IMR-90 (cell line): ENCODE measurements at regions not wholly inside any gene's neighbourhood (a gene's known extent, or its start where the extent isn't known, plus 50 kb on each side); places are given as distances from the start of the nearest gene placed in this dataset.

Experiments used
- ATAC-seq: fragments of 200-7000 bp; cut with Tn5 transposase; 2 replicates; pipeline ENCODE4 v1.9.1; 2020; ENCODE audit warnings: low read depth, mild to moderate bottlenecking, moderate library complexity
- BruUV-seq: library from RNA; stranded (reverse); fragments of 400-500 nt; replicated peaks from 2 replicates; lab custom pipeline; 2021; lab: Mats Ljungman, UMichigan
- CTCF ChIA-PET: fragments of 300-600 bp; formaldehyde crosslinking; extraction: SDS; loops from one replicate; lab custom pipeline; 2021; ENCODE audit warnings: antibody characterized with exemption; lab: Yijun Ruan, JAX
- POLR2A ChIA-PET: fragments of 300-600 bp; sonication (Branson Sonifier 250); formaldehyde crosslinking; loops from one replicate; lab custom pipeline; 2022; ENCODE audit warnings: antibody characterized with exemption; ENCODE audit not compliant: unreplicated experiment; lab: Charles Lee
- DNase-seq: peaks from one replicate; pipeline ENCODE4 v3.0.0; 2013
- H2AFZ ChIP-seq: replicated peaks from 2 replicates; pipeline ENCODE3; 2013; ENCODE audit warnings: low read length, mild to moderate bottlenecking; ENCODE audit not compliant: poor library complexity
- H2AK5ac ChIP-seq: 2 replicates; pipeline ENCODE4 v1.6.1; 2013; ENCODE audit warnings: low read depth, low read length, inconsistent platforms
- H2AK9ac ChIP-seq: replicated peaks from 2 replicates; pipeline ENCODE3; 2013; ENCODE audit warnings: mild to moderate bottlenecking, low read depth, low read length, moderate library complexity; ENCODE audit not compliant: poor library complexity
- H2BK120ac ChIP-seq: 2 replicates; pipeline ENCODE4 v1.6.1; 2013; ENCODE audit warnings: low read depth, low read length, inconsistent platforms
- H2BK15ac ChIP-seq: 3 replicates; pipeline ENCODE4 v1.6.1; 2013; ENCODE audit warnings: low read depth, low read length, inconsistent platforms
- H2BK20ac ChIP-seq: 2 replicates; pipeline ENCODE4 v1.6.1; 2013; ENCODE audit warnings: low read depth, mild to moderate bottlenecking, inconsistent platforms, low read length, moderate library complexity
- H2BK5ac ChIP-seq: 2 replicates; pipeline ENCODE4 v1.6.1; 2013; ENCODE audit warnings: mild to moderate bottlenecking, low read depth, low read length, inconsistent platforms; ENCODE audit not compliant: poor library complexity, severe bottlenecking
- H3K14ac ChIP-seq: replicated peaks from 2 replicates; pipeline ENCODE4 v1.6.1; 2013; ENCODE audit warnings: low read depth, low read length, inconsistent platforms
- H3K18ac ChIP-seq: 2 replicates; pipeline ENCODE4 v1.6.1; 2013; ENCODE audit warnings: low read depth, low read length, control low read depth
- H3K23ac ChIP-seq: 2 replicates; pipeline ENCODE4 v1.6.1; 2013; ENCODE audit warnings: low read depth, low read length, inconsistent platforms
- H3K27ac ChIP-seq: 2 replicates; pipeline ENCODE4 v1.5.1; 2013; ENCODE audit warnings: mild to moderate bottlenecking, control low read depth, low read length; ENCODE audit not compliant: insufficient read depth
- H3K27me3 ChIP-seq: 2 replicates; pipeline ENCODE4 v1.6.1; 2013; ENCODE audit warnings: low read length; ENCODE audit not compliant: control insufficient read depth, insufficient read depth
- H3K36me3 ChIP-seq: 2 replicates; pipeline ENCODE4 v1.6.1; 2013; ENCODE audit warnings: low read length, mixed read lengths; ENCODE audit not compliant: control insufficient read depth, insufficient read depth
- H3K4ac ChIP-seq: 2 replicates; pipeline ENCODE4 v1.6.1; 2013; ENCODE audit warnings: low read depth, low read length, inconsistent platforms
- H3K4me1 ChIP-seq: 2 replicates; pipeline ENCODE4 v1.6.1; 2013; ENCODE audit warnings: low read length, mixed read lengths; ENCODE audit not compliant: control insufficient read depth, insufficient read depth
- H3K4me2 ChIP-seq: 2 replicates; pipeline ENCODE4 v1.6.1; 2013; ENCODE audit warnings: low read depth, mild to moderate bottlenecking, control low read depth, low read length, moderate library complexity
- H3K4me3 ChIP-seq: 2 replicates; pipeline ENCODE4 v1.5.1; 2013; ENCODE audit warnings: low read depth, mild to moderate bottlenecking, control low read depth, low read length, moderate library complexity; ENCODE audit not compliant: insufficient read depth
- H3K56ac ChIP-seq: 2 replicates; pipeline ENCODE4 v1.6.1; 2013; ENCODE audit warnings: low read length, inconsistent platforms; ENCODE audit not compliant: insufficient read depth; ENCODE audit errors: extremely low read depth
- H3K79me1 ChIP-seq, 2 experiments: 2 replicates each; pipeline ENCODE4 v1.6.1; 2013; ENCODE audit warnings: low read length in 2 of 2, inconsistent platforms in 1 of 2, low read depth in 1 of 2
- H3K9ac ChIP-seq: 2 replicates; pipeline ENCODE4 v1.6.1; 2013; ENCODE audit warnings: low read depth, low read length, control low read depth
- H3K9me1 ChIP-seq: 2 replicates; pipeline ENCODE4 v1.6.1; 2013; ENCODE audit warnings: low read length, inconsistent platforms; ENCODE audit not compliant: insufficient read depth
- H3K9me3 ChIP-seq: 2 replicates; pipeline ENCODE4 v1.6.1; 2013; ENCODE audit warnings: low read length; ENCODE audit not compliant: control insufficient read depth, insufficient read depth
- H4K20me1 ChIP-seq: 2 replicates; pipeline ENCODE4 v1.6.1; 2013; ENCODE audit warnings: low read length, inconsistent platforms; ENCODE audit not compliant: insufficient read depth
- H4K5ac ChIP-seq: 2 replicates; pipeline ENCODE4 v1.6.1; 2013; ENCODE audit warnings: mild to moderate bottlenecking, low read depth, low read length, control low read depth
- H4K8ac ChIP-seq, 2 experiments: 2 replicates each; pipeline ENCODE4 v1.6.1; 2013; ENCODE audit warnings: low read depth in 2 of 2, low read length in 2 of 2, control low read depth in 1 of 2, inconsistent platforms in 1 of 2
- H4K91ac ChIP-seq: 2 replicates; pipeline ENCODE4 v1.6.1; 2013; ENCODE audit warnings: low read depth, low read length, inconsistent platforms; ENCODE audit not compliant: insufficient read depth
- BHLHE40 ChIP-seq: fragments of 150-350 bp; IDR thresholded peaks from 2 replicates; pipeline ENCODE4 v1.6.1; 2016; ENCODE audit warnings: mild to moderate bottlenecking, low read depth, low read length
- CEBPB ChIP-seq: IDR thresholded peaks from 2 replicates; pipeline ENCODE4 v1.6.1; 2012; ENCODE audit warnings: low read depth, low read length, improper control_type of control experiment
- CHD1 ChIP-seq: IDR thresholded peaks from 2 replicates; pipeline ENCODE4 v1.6.1; 2012; ENCODE audit warnings: low read depth, low read length, improper control_type of control experiment
- CTCF ChIP-seq: conservative IDR thresholded peaks from 2 replicates; pipeline ENCODE4 v1.5.1; 2012; ENCODE audit warnings: mild to moderate bottlenecking, low read depth, low read length, improper control_type of control experiment
- ELK1 ChIP-seq: fragments of 150-350 bp; IDR thresholded peaks from 2 replicates; pipeline ENCODE4 v1.6.1; 2016; ENCODE audit warnings: low read depth, mild to moderate bottlenecking, low read length, moderate library complexity, borderline replicate concordance
- FOS ChIP-seq: fragments of 150-350 bp; IDR thresholded peaks from 2 replicates; pipeline ENCODE4 v1.6.1; 2016; ENCODE audit warnings: low read depth, low read length
- MXI1 ChIP-seq: IDR thresholded peaks from 2 replicates; pipeline ENCODE4 v1.6.1; 2012; ENCODE audit warnings: low read depth, mild to moderate bottlenecking, low read length, moderate library complexity, borderline replicate concordance
- POLR2A ChIP-seq: IDR thresholded peaks from 2 replicates; pipeline ENCODE4 v1.6.1; 2012; ENCODE audit warnings: mild to moderate bottlenecking, low read depth, low read length
- RAD21 ChIP-seq: IDR thresholded peaks from 2 replicates; pipeline ENCODE4 v1.6.1; 2012; ENCODE audit warnings: low read length, improper control_type of control experiment
- RFX5 ChIP-seq: IDR thresholded peaks from 2 replicates; pipeline ENCODE4 v1.8.0; 2012; ENCODE audit warnings: low read depth, mild to moderate bottlenecking, low read length, moderate library complexity
- SMC3 ChIP-seq: fragments of 150-350 bp; IDR thresholded peaks from 2 replicates; pipeline ENCODE4 v1.6.1; 2016; ENCODE audit warnings: low read depth, mild to moderate bottlenecking, antibody characterized with exemption, low read length, moderate library complexity
- USF2 ChIP-seq: fragments of 150-350 bp; IDR thresholded peaks from 2 replicates; pipeline ENCODE4 v1.6.1; 2017; ENCODE audit warnings: mild to moderate bottlenecking, antibody characterized with exemption, low read length, low read depth
- WGBS, 2 experiments: methylation state at CpG; one replicate each; pipeline versions ENCODE4 v1.1.5 to v1.1.7; 2013; ENCODE audit warnings: missing lambda C conversion rate in 2 of 2; ENCODE audit not compliant: insufficient read length in 1 of 2; ENCODE audit errors: extremely low coverage in 2 of 2; 5-methylcytosine and 5-hydroxymethylcytosine counted together
- dilution Hi-C: fragments of 300-500 bp; cut with HindIII; formaldehyde crosslinking; loops from one replicate; pipeline ENCODE4 v1.14.3; 2018; ENCODE audit warnings: low sequenced_read_pairs; ENCODE audit not compliant: unreplicated experiment
- in situ Hi-C: fragments of 300-500 bp; cut with MboI; formaldehyde crosslinking; loops from 3 replicates; pipeline ENCODE4 v1.14.3; 2019; ENCODE audit warnings: low sequenced_read_pairs, inconsistent platforms, mixed read lengths
- intact Hi-C: fragments of 100-400 bp; cut with micrococcal nuclease; formaldehyde crosslinking; loops from 2 replicates; pipeline ENCODE4 v1.10.0; 2022

GRCh38 chr11:109981031-109981636, 112.1 kb upstream of the ZC3H12C start:
- Histone ChIP-seq H3K27ac (no peak overlapping the region), H3K9me1 (no peaks in the 10 kb centered on the region), H3K4me1 (no peaks in the 10 kb centered on the region), H3K4ac (no peak overlapping the region), H2AFZ (no peak overlapping the region), H2BK20ac (no peak overlapping the region), H4K91ac (no peak overlapping the region), H3K18ac (no peak overlapping the region), H3K4me3 (no peak overlapping the region), H3K14ac (no peak overlapping the region), H4K20me1 (no peaks in the 10 kb centered on the region), H3K23ac (no peak overlapping the region), H3K9me3 (no peaks in the 10 kb centered on the region), H3K27me3 (no peaks in the 10 kb centered on the region), H2AK5ac (no peak overlapping the region), H3K9ac (no peak overlapping the region), H3K36me3 (no peaks in the 10 kb centered on the region), H4K8ac (no peak overlapping the region), H3K56ac (no peak overlapping the region), H3K4me2 (no peak overlapping the region), H4K5ac (no peak overlapping the region), H2BK5ac (no peak overlapping the region), H2AK9ac (no peak overlapping the region), H2BK120ac (no peak overlapping the region), H2BK15ac (no peak overlapping the region), H3K79me1 (no peaks in the 10 kb centered on the region)
- dilution Hi-C loops, result no loop called here
- no peak for TF ChIP-seq CTCF
- TF ChIP-seq USF2, result no peak
- no peak for TF ChIP-seq ELK1
- no peak for TF ChIP-seq FOS
- TF ChIP-seq SMC3, result no peak
- TF ChIP-seq RFX5, result no peak
- TF ChIP-seq MXI1, result no peak
- TF ChIP-seq CEBPB, result no peak
- TF ChIP-seq POLR2A, result no peak
- no peak for TF ChIP-seq CHD1
- TF ChIP-seq RAD21, result no peak
- no peak for TF ChIP-seq BHLHE40
- BruUV-seq, result no TSS peak
- DNase-seq (no peak), ATAC-seq (no peak)
- in situ Hi-C loops, result no loop called here
- intact Hi-C loops, result no loop called here
- ChIA-PET CTCF (interaction anchor here (0.6 kb wide), 1 partner anchor 19 kb away, joined by 4 read pairs; no protein-coding TSS in a partner anchor), POLR2A (no interaction called here)
- no CpG with 5 or more reads among the region's 1 CpG for WGBS, 2 experiments
